NCI-H2196 (cell line): ENCODE measurements at regions not wholly inside any gene's neighbourhood (a gene's known extent, or its start where the extent isn't known, plus 50 kb on each side); places are given as distances from the start of the nearest gene placed in this dataset.
"Not testable (repeated sequence)": the region's sequence is repeated elsewhere in the genome, so short reads cannot be mapped to it uniquely, and the experiment has no call there.

ENCODE experiments used
- DNase-seq: peaks from one replicate; lab custom pipeline; 2025; ENCODE audit not compliant: unreplicated experiment; lab: John Stamatoyannopoulos, UW

DNA sequence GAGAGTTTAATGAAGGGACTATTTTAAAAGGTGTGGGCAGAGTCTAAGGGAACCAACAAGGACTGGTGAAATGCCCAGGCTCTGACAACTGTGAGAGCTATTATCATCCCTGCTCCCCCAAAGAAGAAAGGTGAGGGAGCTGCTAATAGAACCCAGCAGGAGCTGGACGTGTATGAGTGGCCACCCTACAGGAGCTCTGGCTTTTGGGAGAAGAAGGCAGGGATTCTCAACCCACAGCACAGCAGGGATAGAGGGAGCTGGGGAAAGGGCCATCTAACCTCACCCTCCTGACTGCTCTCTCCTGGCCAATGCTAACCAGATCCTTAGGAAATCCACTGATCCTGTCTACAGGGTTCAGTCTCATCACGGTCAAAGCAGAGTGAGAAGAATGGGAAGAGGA is 57.1 kb downstream of the GRIN2B start:
- DNase-seq, result no peak

- no peak for DNase-seq
These were observed 62.5 kb downstream of the GRIN2B start for GRCh38 chr12:13918897-13919296.

GRCh38 chr12:13915096-13915495 is 66.3 kb downstream of the GRIN2B start:
- no peak for DNase-seq

- no peak for DNase-seq
These were observed 68.0 kb downstream of the GRIN2B start for GRCh38 chr12:13913371-13913770.

DNA sequence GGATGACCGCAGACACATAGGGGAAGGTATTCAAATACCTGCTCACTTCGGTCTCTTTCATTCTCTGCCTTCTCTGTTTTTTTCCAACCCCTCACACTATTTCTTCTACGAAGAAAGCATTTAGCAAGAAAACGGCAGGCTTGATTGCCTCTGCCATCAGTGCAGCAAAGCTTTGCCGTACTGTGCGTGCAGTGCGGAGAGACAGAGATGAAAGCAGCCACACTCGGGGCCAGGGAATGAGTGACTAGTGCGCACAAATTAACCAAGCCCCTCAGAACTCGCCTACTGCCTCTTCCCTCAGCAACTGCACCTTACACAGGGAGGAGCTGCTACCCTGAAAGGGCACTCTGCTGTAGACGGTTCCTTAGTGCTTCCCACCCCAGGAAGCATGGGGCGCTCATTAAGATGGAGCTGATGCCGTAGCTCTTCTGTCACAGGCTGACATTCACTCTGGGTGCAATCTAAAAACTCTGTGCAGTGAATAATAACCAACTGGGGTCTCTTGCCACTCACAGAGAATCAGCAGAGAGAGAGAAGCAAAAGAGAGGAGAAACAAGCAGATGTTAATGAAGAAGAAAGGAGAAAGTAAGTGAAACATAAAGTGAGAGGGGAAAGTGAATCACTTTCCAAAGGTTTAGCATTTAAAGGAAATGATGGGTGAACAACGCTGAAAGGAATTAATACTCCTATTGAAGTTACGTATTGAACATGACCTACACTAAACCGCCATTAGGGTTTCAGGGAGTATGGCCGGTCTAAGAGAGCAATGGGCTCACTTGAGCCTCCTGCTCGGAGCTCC is 69.4 kb downstream of the GRIN2B start:
- DNase-seq, result no peak

DNA sequence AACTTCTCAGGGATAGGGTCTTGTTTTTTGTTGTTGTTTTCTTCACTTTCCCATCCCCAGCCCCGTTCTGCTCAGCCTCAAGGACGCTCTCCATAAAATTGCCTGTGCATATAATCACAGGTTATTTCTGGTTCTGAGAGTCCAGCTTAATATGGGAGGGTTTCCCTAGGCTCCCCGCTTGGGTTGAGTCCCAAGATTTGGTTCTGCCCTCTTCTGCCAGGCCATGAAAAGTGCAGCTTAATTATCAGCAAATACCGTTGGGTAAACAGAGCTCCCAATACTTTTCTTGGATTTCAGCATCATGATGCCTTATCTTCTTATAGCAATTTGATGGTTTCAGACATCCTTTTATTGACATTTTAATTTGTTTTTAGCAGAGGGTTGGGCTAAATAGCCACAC is 75.6 kb downstream of the GRIN2B start:
- no peak for DNase-seq

- DNase-seq, result no peak
These were observed 80.7 kb downstream of the GRIN2B start for GRCh38 chr12:13900718-13901117.

- not testable (repeated sequence) for DNase-seq
These were observed 83.0 kb downstream of the GRIN2B start for GRCh38 chr12:13898387-13898786.

- DNase-seq, result no peak
These were observed 83.6 kb downstream of the GRIN2B start for GRCh38 chr12:13897811-13898210.

DNA sequence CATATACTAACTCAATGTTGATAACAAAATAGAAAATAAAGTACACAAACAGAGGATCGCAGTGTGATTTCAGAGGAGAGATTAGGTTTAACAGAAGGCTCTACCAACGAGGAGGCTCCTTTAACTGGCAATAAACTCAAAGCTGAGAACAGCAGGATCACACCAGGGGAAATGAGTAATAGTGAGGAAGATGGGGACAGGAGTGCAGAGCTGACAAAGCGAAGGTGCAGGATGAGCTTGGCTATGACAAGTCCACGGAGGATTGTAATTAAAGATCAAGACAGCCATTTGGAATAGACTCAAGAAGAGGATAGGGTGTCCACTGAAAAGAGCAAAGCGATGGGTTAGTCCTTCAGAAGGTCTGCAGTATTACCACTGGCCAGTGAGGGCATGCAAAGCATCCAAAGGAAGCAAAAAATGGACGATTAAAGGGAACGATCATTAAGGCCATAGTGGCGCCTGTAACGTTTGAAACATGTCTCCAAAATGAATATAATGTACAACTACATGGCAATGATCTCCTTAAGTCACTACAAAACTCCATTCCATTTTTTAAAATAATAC is 85.3 kb downstream of the GRIN2B start:
- no peak for DNase-seq

GRCh38 chr12:13891902-13892301 is 89.5 kb downstream of the GRIN2B start:
- no peak for DNase-seq

GRCh38 chr12:13890943-13891342 is 90.5 kb downstream of the GRIN2B start:
- no peak for DNase-seq

- DNase-seq, result no peak
These were observed 93.5 kb downstream of the GRIN2B start for GRCh38 chr12:13887779-13888388.

DNA sequence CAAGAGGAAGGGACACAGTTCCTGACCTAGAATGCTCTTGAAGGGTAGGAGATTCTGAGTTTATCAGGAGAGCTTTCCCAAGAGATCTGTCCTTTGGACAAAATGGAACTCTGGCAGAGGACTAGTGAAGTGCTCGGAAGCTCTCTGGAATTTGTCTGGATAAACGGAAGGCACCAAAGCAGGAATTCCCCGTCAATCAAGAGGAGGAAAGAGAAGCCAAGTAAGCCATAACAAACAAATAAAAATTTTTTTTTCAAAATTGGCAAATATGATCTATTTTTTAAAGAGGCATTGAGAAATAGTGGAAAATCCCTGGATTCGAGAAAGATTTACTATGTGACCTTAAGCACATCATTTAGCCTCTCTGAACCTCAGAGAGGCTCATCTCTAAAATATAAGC is 99.2 kb downstream of the GRIN2B start:
- no peak for DNase-seq

DNA sequence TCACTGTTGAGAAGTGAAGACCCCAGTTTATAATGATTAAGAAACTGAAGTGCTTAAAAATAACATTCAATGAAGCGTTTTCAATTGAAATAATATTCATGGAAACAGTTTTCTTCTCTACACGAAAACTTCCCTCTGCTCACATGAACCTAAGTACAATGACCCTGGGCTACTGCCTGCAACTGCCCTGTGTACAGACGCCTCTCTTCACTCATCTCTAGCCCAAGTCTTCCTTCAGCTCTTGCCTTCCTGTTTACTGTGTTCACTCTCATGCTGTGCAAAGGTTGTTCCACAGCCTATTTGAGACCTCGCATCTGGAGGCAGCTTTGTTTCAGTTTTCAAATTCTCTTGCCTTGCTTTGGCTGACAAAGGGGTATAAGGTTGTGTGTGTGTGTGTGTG is 100.8 kb downstream of the GRIN2B start:
- no peak for DNase-seq

- DNase-seq, result no peak
These were observed 105.7 kb downstream of the GRIN2B start for GRCh38 chr12:13875744-13876143.

DNA sequence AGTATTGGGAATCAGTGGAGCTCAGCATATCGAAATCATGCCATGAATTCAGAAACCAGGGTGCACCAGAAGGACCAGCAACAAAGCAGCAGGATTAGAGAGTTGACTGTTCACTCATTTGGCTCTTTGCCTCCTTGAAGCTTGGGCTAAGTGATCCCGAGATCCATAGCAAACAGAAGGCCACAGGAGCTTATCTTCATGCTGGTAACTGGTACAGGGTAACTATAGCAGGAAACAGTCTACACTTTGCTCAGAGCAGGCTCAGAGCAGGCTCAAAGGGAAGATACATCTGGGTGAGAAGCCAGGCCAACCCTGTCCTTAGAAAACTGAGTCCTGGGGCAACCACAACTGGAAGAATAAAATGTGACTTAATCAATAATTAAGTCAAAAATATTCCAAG is 111.1 kb downstream of the GRIN2B start:
- no peak for DNase-seq

DNA sequence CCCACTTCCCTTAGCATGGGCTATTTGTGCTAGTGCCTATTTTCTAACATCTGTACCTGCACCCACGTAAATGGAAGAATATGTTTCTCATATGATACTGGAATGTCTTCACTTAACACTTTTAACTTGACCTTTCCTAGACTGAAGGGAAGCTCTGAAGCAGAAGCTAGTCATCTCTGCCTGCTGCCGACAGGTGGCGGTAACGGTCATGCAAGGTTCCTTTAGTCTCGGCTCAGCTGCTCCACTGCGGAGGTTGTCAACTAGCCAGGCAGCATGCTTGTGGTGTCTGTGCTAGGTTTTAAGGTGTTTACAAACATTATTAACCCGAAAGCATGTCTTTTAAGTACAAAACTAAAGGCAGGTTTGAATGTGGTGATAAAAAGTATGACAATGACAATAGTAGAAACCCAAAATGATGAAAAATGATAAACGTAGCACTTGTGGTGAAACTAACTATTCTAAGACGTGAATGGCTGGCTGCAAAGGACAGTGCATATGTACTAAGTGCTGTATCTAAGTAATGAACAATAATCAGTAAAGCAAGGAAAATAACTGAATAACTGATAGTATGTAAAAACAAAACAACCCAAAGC is 117.2 kb downstream of the GRIN2B start:
- DNase-seq, result peak; percentile 50

DNA sequence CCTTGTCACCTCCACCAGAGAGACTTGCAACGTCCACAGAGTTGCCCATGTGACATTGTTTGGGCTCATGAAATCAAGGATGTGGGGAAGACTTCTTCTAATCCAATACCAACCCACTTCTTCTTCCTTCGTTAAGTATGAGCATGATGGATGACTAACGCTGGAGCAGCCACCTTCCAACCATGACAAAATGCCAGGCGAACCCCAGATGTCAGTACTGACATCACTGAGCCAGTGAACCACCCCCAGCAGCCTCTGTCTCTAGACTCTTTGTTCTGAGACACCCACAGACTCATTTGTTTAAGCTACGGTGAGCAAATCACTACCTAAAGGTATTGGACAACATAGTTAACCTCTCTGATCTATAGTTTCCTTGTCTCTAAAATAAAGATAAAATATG is 123.7 kb downstream of the GRIN2B start:
- DNase-seq, result no peak

DNA sequence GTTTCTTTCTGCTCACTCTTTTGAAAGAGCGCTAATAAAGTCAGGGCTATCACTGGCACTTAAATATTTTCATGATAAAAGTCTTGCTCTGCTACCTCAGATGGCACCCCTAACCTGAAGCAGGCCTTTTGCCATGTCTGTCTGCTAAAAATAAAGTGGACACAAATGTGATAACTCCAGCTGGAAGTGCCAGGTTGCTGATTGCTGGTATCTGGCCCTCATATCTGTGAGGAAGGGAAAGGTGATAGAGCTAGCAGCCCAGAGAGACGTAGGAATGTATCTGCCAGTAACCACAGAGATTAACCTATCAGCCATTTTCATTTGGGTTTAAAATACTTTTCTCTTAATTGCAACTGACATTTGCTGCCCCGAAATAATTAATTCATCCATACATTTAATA is 127.9 kb downstream of the GRIN2B start:
- DNase-seq, result no peak

DNA sequence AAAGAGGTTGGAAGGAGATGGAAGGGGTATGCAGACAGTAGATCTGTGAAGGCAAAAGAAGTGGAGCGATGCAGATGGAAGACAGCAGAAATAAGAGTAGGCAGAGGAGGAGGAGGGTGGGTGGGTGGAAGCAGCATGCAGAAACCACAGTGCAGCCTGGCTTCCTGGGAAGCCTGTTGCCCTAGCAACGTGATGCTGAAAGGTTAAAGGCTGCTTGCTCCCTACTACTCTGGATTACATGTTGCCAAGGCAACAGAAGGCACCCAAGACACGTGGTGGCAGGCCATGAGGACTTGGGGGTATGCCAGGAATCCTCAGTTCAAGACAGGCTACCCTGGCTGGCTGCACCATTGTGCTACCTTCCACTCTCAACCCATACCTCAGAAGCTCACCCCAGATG is 129.6 kb downstream of the GRIN2B start:
- DNase-seq, result peak; percentile 9

DNA sequence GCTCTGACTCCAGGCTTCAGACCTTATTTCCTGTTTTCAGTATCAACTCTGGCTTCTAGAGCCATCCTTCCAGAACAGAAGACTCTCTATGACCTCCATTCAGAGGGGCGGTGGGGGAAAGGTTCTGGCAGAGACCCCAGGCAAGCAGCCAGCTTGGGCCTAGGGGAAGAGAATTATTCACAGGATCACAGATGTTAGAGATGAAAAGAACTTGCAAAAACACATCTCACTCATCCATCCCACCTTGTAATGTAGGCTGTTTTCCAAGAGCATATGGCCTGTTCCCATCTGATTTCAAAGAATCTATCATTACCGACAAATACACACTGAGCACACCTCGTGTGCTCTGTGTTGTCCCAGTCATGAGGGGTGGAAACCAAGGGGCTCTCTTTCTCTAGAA is 131.9 kb downstream of the GRIN2B start:
- DNase-seq, result no peak
